H9 (cell line): ENCODE measurements at regions not wholly inside any gene's neighbourhood (a gene's known extent, or its start where the extent isn't known, plus 50 kb on each side); places are given as distances from the start of the nearest gene placed in this dataset.

ENCODE experiments used
- DNase-seq: peaks from one replicate; pipeline ENCODE4 v3.0.0-alpha.2; 2017
- H2AFZ ChIP-seq: one replicate; pipeline ENCODE4 v1.6.1; 2013; ENCODE audit warnings: mild to moderate bottlenecking, low read length, control low read depth, moderate library complexity
- H2AK5ac ChIP-seq: 2 replicates; pipeline ENCODE4 v1.6.1; 2013; ENCODE audit warnings: low read length, control low read depth, mixed read lengths; ENCODE audit not compliant: insufficient read length
- H2BK120ac ChIP-seq: one replicate; pipeline ENCODE4 v1.6.1; 2013; ENCODE audit warnings: low read depth, mild to moderate bottlenecking, low read length, control low read depth, inconsistent platforms; ENCODE audit not compliant: poor library complexity, severe bottlenecking
- H2BK12ac ChIP-seq: 2 replicates; pipeline ENCODE4 v1.6.1; 2013; ENCODE audit warnings: low read length, control low read depth, mixed read lengths, low read depth; ENCODE audit not compliant: insufficient read length
- H2BK15ac ChIP-seq: 2 replicates; pipeline ENCODE4 v1.6.1; 2013; ENCODE audit warnings: low read depth, low read length, control low read depth
- H2BK20ac ChIP-seq: one replicate; pipeline ENCODE4 v1.6.1; 2013; ENCODE audit warnings: low read depth, mild to moderate bottlenecking, low read length, control low read depth, inconsistent platforms; ENCODE audit not compliant: poor library complexity, severe bottlenecking
- H2BK5ac ChIP-seq: 2 replicates; pipeline ENCODE4 v1.6.1; 2013; ENCODE audit warnings: low read length, control low read depth, mixed read lengths; ENCODE audit not compliant: insufficient read length
- H3K14ac ChIP-seq: 2 replicates; pipeline ENCODE4 v1.6.1; 2013; ENCODE audit warnings: low read length, control low read depth; ENCODE audit not compliant: insufficient read depth
- H3K18ac ChIP-seq: 2 replicates; pipeline ENCODE4 v1.6.1; 2013; ENCODE audit warnings: low read depth, mild to moderate bottlenecking, mixed read lengths, low read length, control low read depth; ENCODE audit not compliant: insufficient read length
- H3K23ac ChIP-seq: 2 replicates; pipeline ENCODE4 v1.6.1; 2013; ENCODE audit warnings: low read length, control low read depth, mixed read lengths, low read depth; ENCODE audit not compliant: insufficient read length
- H3K23me2 ChIP-seq: 2 replicates; pipeline ENCODE4 v1.6.1; 2013; ENCODE audit warnings: low read depth, mild to moderate bottlenecking, mixed read lengths, low read length, control low read depth; ENCODE audit not compliant: insufficient read length, poor library complexity, severe bottlenecking
- H3K27ac ChIP-seq: 2 replicates; pipeline ENCODE4 v1.5.1; 2013; ENCODE audit warnings: low read length, control low read depth, mixed read lengths, low read depth; ENCODE audit not compliant: insufficient read length
- H3K27me3 ChIP-seq: 2 replicates; pipeline ENCODE4 v1.6.1; 2013; ENCODE audit warnings: low read length, control low read depth, inconsistent platforms; ENCODE audit not compliant: insufficient read depth
- H3K4ac ChIP-seq: 2 replicates; pipeline ENCODE4 v1.6.1; 2013; ENCODE audit warnings: low read depth, mild to moderate bottlenecking, control low read depth, inconsistent platforms, low read length, moderate library complexity
- H3K4me1 ChIP-seq: 2 replicates; pipeline ENCODE4 v1.6.1; 2013; ENCODE audit warnings: low read length, control low read depth, inconsistent platforms; ENCODE audit not compliant: insufficient read depth
- H3K4me2 ChIP-seq: 2 replicates; pipeline ENCODE4 v1.6.1; 2013; ENCODE audit warnings: low read length, control low read depth, mixed read lengths; ENCODE audit not compliant: insufficient read length, insufficient read depth
- H3K56ac ChIP-seq: 2 replicates; pipeline ENCODE4 v1.6.1; 2013; ENCODE audit warnings: low read depth, mild to moderate bottlenecking, mixed read lengths, low read length, control low read depth; ENCODE audit not compliant: insufficient read length
- H3K79me1 ChIP-seq: 2 replicates; pipeline ENCODE4 v1.6.1; 2013; ENCODE audit warnings: low read depth, mild to moderate bottlenecking, moderate library complexity, low read length, control low read depth, inconsistent platforms; ENCODE audit not compliant: insufficient read depth, poor library complexity, severe bottlenecking
- H3K79me2 ChIP-seq: 2 replicates; pipeline ENCODE4 v1.6.1; 2013; ENCODE audit warnings: low read length, control low read depth, inconsistent platforms; ENCODE audit not compliant: insufficient read depth
- H3K9ac ChIP-seq: 2 replicates; pipeline ENCODE4 v1.6.1; 2013; ENCODE audit warnings: low read length, control low read depth, mixed read lengths; ENCODE audit not compliant: insufficient read length; ENCODE audit errors: extremely low read depth
- H3K9me3 ChIP-seq: one replicate; pipeline ENCODE4 v1.6.1; 2013; ENCODE audit warnings: low read depth, low read length, inconsistent platforms; ENCODE audit not compliant: control insufficient read depth
- H3T11ph ChIP-seq: one replicate; pipeline ENCODE4 v1.6.1; 2013; ENCODE audit warnings: mild to moderate bottlenecking, low read length, control low read depth, inconsistent platforms
- H4K20me1 ChIP-seq: one replicate; pipeline ENCODE4 v1.6.1; 2013; ENCODE audit not compliant: control insufficient read depth, insufficient read length, insufficient read depth
- H4K5ac ChIP-seq: 2 replicates; pipeline ENCODE4 v1.6.1; 2013; ENCODE audit warnings: low read depth, mild to moderate bottlenecking, mixed read lengths, low read length, control low read depth; ENCODE audit not compliant: insufficient read length
- H4K8ac ChIP-seq: replicated peaks from 2 replicates; pipeline ENCODE4 v1.6.1; 2013; ENCODE audit warnings: low read length, control low read depth, mixed read lengths, low read depth; ENCODE audit not compliant: insufficient read length
- H4K91ac ChIP-seq: 2 replicates; pipeline ENCODE4 v1.6.1; 2013; ENCODE audit warnings: low read depth, mild to moderate bottlenecking, moderate library complexity, mixed read lengths, low read length, control low read depth; ENCODE audit not compliant: insufficient read length
- H3K27ac Mint-ChIP-seq, 3 experiments: 2 replicates in 2 of 3; 3 replicates in 1 of 3; pipeline ENCODE4 v1.8.0; 2020 to 2021; ENCODE audit warnings: mixed read lengths in 3 of 3, mild to moderate bottlenecking in 1 of 3, moderate library complexity in 1 of 3
- H3K27me3 Mint-ChIP-seq: 2 replicates; pipeline ENCODE4 v1.8.0; 2021; ENCODE audit warnings: low read depth, mild to moderate bottlenecking, moderate library complexity, mixed read lengths
- H3K36me3 Mint-ChIP-seq, 3 experiments: 2 replicates in 2 of 3; 3 replicates in 1 of 3; pipeline ENCODE4 v1.8.0; 2020 to 2021; ENCODE audit warnings: low read depth in 3 of 3, mixed read lengths in 3 of 3; ENCODE audit not compliant: insufficient read depth in 1 of 3
- H3K4me1 Mint-ChIP-seq, 2 experiments: 2 replicates each; pipeline ENCODE4 v1.8.0; 2020; ENCODE audit warnings: mixed read lengths in 2 of 2
- H3K4me3 Mint-ChIP-seq, 2 experiments: 2 replicates in 1 of 2; 3 replicates in 1 of 2; pipeline ENCODE4 v1.8.0; 2020 to 2021; ENCODE audit warnings: mild to moderate bottlenecking in 2 of 2, mixed read lengths in 2 of 2, moderate library complexity in 1 of 2
- H3K9me3 Mint-ChIP-seq, 2 experiments: 2 replicates in 1 of 2; 3 replicates in 1 of 2; pipeline ENCODE4 v1.8.0; 2020; ENCODE audit warnings: mild to moderate bottlenecking in 2 of 2, mixed read lengths in 2 of 2, moderate library complexity in 1 of 2
- CTCF ChIP-seq: fragments of 200-600 bp; sonication (generic); conservative IDR thresholded peaks from 3 replicates; pipeline ENCODE4 v1.8.0; 2021; ENCODE audit warnings: antibody characterized with exemption, mild to moderate bottlenecking
- WGBS: extraction: QIAGEN DNeasy Blood & Tissue Kit; methylation state at CpG from one replicate; pipeline ENCODE4 v1.1.7; 2013; ENCODE audit warnings: missing lambda C conversion rate, low lambda C conversion rate, mixed read lengths; ENCODE audit not compliant: insufficient read length; ENCODE audit errors: extremely low coverage; 5-methylcytosine and 5-hydroxymethylcytosine counted together

- no peak overlapping the region for H2BK15ac ChIP-seq
- peaks cover 0 to 7% (median 2%) of the 10 kb centered on the region in 3 experiments; a peak in 3 of 7 replicates for H3K36me3 Mint-ChIP-seq
- no peak for DNase-seq
- H3K27ac ChIP-seq = no peak overlapping the region
- no peaks in the 10 kb centered on the region for H4K20me1 ChIP-seq
- no peak overlapping the region for H3K9ac ChIP-seq
- no peak overlapping the region for H3K23ac ChIP-seq
- no peak overlapping the region for H2BK120ac ChIP-seq
- H3K4me1 Mint-ChIP-seq = no peaks in the 10 kb centered on the region
- H2AK5ac ChIP-seq = no peak overlapping the region
- H4K8ac ChIP-seq = no peak overlapping the region
- no peak overlapping the region for H2BK5ac ChIP-seq
- no peak overlapping the region for H2BK12ac ChIP-seq
- H3K14ac ChIP-seq = no peak overlapping the region
- TF ChIP-seq CTCF = no peak
- no peak overlapping the region for H3K4me2 ChIP-seq
- H3K27me3 Mint-ChIP-seq = no peaks in the 10 kb centered on the region
- no peaks in the 10 kb centered on the region for H3K4me1 ChIP-seq
- no peaks in the 10 kb centered on the region for H3K27me3 ChIP-seq
- no peaks in the 10 kb centered on the region for H3K9me3 ChIP-seq
- H3K56ac ChIP-seq = no peak overlapping the region
- no peaks in the 10 kb centered on the region for H3K79me2 ChIP-seq
- H4K91ac ChIP-seq = no peak overlapping the region
- H3K23me2 ChIP-seq = no peaks in the 10 kb centered on the region
- H3K79me1 ChIP-seq = no peaks in the 10 kb centered on the region
- no peak overlapping the region for H2BK20ac ChIP-seq
- H3K9me3 Mint-ChIP-seq = peaks cover 2 to 5% of the 10 kb centered on the region in 2 experiments
- no peak overlapping the region for H3K4me3 Mint-ChIP-seq
- no peak overlapping the region for H4K5ac ChIP-seq
- no CpG with 5 or more reads among the region's 1 CpG for WGBS
- H3K27ac Mint-ChIP-seq = no peak overlapping the region
- H2AFZ ChIP-seq = no peak overlapping the region
- no peak overlapping the region for H3T11ph ChIP-seq
- H3K18ac ChIP-seq = no peak overlapping the region
- H3K4ac ChIP-seq = no peak overlapping the region
Measured at GRCh38 chr4:134720030-134720429, 518.4 kb upstream of the PABPC4L start.
